ENCODE measurements at regions not wholly inside any gene's neighbourhood (a gene's known extent, or its start where the extent isn't known, plus 50 kb on each side); places are given as distances from the start of the nearest gene placed in this dataset.
A peak's percentile ranks its signal among the peaks of the same experiment; 100 is the strongest.

- Histone ChIP-seq H3K9me3 (ENCODE audit: low read length) (no peaks in the 10 kb centered on the region), H3K27me3 (ENCODE audit: control insufficient read depth in 1 of 2, insufficient read depth in 2 of 2, low read length in 2 of 2) (no peaks in the 10 kb centered on the region), H3K4me3 (replicated peaks in 1 of 3; ENCODE audit: insufficient read depth in 1 of 3, low read depth in 2 of 3, low read length in 3 of 3) (no peak overlapping the region), H3K27ac (ENCODE audit: extremely low read length, insufficient read depth, low read length) (no peak overlapping the region), H3K4me2 (ENCODE audit: low read depth, low read length) (no peak overlapping the region), H3K4me1 (ENCODE audit: insufficient read depth, low read length) (no peaks in the 10 kb centered on the region), H3K79me2 (ENCODE audit: insufficient read depth, low read length) (no peaks in the 10 kb centered on the region), H2AFZ (ENCODE audit: low read length) (no peak overlapping the region), H3K9ac (ENCODE audit: insufficient read depth, low read depth, low read length) (no peak overlapping the region), H3K36me3 (replicated peaks in 1 of 2; ENCODE audit: control insufficient read depth in 1 of 2, insufficient read depth in 2 of 2, low read length in 2 of 2) (no peaks in the 10 kb centered on the region), H4K20me1 (ENCODE audit: insufficient read depth, low read length) (no peaks in the 10 kb centered on the region)
- in situ Hi-C loops (cut with HindIII; ENCODE audit: extremely low pct_ligation_motif_present, low pct_unique_long_range_greater_than_20kb) = no loop called here
- POLR2A ChIA-PET = no interaction called here
- intact Hi-C loops (cut with micrococcal nuclease; ENCODE audit: unreplicated experiment) = no loop called here
- FAIRE-seq (no peak), ATAC-seq (no peak), DNase-seq (ENCODE audit: low spot score) (no peak)
- peak; percentile 30 to 47; a peak in 3 of 4 replicates for TF ChIP-seq MAFK (conservative IDR thresholded peaks at IDR 0.05 in 1 of 2, IDR thresholded peaks at IDR 0.05 in 1 of 2; ENCODE audit: low read length in 2 of 2)
- TF ChIP-seq NFE2L2 (IDR thresholded peaks at IDR 0.05; ENCODE audit: low read length) = peak; percentile 90
- no peak for TF ChIP-seq EEA1 (CRISPR knock-in tag; IDR thresholded peaks at IDR 0.05; ENCODE audit: borderline replicate concordance)
- peak; percentile 33; the same call in 1 of the 2 replicates for TF ChIP-seq MAFF (IDR thresholded peaks at IDR 0.05; ENCODE audit: low read depth, low read length)
- no peak for TF ChIP-seq ZNF3 (CRISPR knock-in tag; IDR thresholded peaks at IDR 0.05)
- CTCF ChIA-PET (ENCODE audit: low intra/inter-chr PET ratio, low total read pairs) = no interaction called here
- WGBS (ENCODE audit: low lambda C conversion rate) = 28% methylated on average over 5 of the region's 5 CpGs
- no TSS peak for BruUV-seq (replicated peaks)
These were observed 982.3 kb downstream of the ROBO2 start for GRCh38 chr3:78022232-78022631.

GRCh38 chr3:78023257-78023656 lies 983.4 kb downstream of the ROBO2 start:
- ATAC-seq (no peak), DNase-seq (ENCODE audit: low spot score) (no peak), FAIRE-seq (no peak)
- Histone ChIP-seq H4K20me1 (ENCODE audit: insufficient read depth, low read length) (no peaks in the 10 kb centered on the region), H3K9ac (ENCODE audit: insufficient read depth, low read depth, low read length) (no peak overlapping the region), H3K4me3 (replicated peaks in 1 of 3; ENCODE audit: insufficient read depth in 1 of 3, low read depth in 2 of 3, low read length in 3 of 3) (no peak overlapping the region), H3K27ac (ENCODE audit: extremely low read length, insufficient read depth, low read length) (no peak overlapping the region), H3K4me1 (ENCODE audit: insufficient read depth, low read length) (no peaks in the 10 kb centered on the region), H3K9me3 (ENCODE audit: low read length) (no peaks in the 10 kb centered on the region), H3K27me3 (ENCODE audit: control insufficient read depth in 1 of 2, insufficient read depth in 2 of 2, low read length in 2 of 2) (no peaks in the 10 kb centered on the region), H2AFZ (ENCODE audit: low read length) (no peak overlapping the region), H3K4me2 (ENCODE audit: low read depth, low read length) (no peak overlapping the region), H3K79me2 (ENCODE audit: insufficient read depth, low read length) (no peaks in the 10 kb centered on the region), H3K36me3 (replicated peaks in 1 of 2; ENCODE audit: control insufficient read depth in 1 of 2, insufficient read depth in 2 of 2, low read length in 2 of 2) (no peaks in the 10 kb centered on the region)
- intact Hi-C loops (cut with micrococcal nuclease; ENCODE audit: unreplicated experiment) = no loop called here
- TF ChIP-seq HBP1 (CRISPR knock-in tag; IDR thresholded peaks at IDR 0.05; ENCODE audit: low read depth) (no peak), MAFK (conservative IDR thresholded peaks at IDR 0.05 in 1 of 2, IDR thresholded peaks at IDR 0.05 in 1 of 2; ENCODE audit: low read length in 2 of 2) (peak in 1 of 2 experiments; percentile 79; a peak in 2 of 4 replicates), MEF2D (CRISPR knock-in tag; IDR thresholded peaks at IDR 0.05) (no peak), ATF6 (CRISPR knock-in tag; conservative IDR thresholded peaks at IDR 0.05) (no peak), MAFF (IDR thresholded peaks at IDR 0.05; ENCODE audit: low read depth, low read length) (peak; percentile 66), ZBTB25 (CRISPR knock-in tag; IDR thresholded peaks at IDR 0.05) (no peak)
- CTCF ChIA-PET (ENCODE audit: low intra/inter-chr PET ratio, low total read pairs) = no interaction called here
- BruUV-seq (replicated peaks) = no TSS peak
- POLR2A ChIA-PET = no interaction called here
- in situ Hi-C loops (cut with HindIII; ENCODE audit: extremely low pct_ligation_motif_present, low pct_unique_long_range_greater_than_20kb) = no loop called here
- 68% methylated on average over 3 of the region's 3 CpGs for WGBS (ENCODE audit: low lambda C conversion rate)
